ENCODE measurements at regions not wholly inside any gene's neighbourhood (a gene's known extent, or its start where the extent isn't known, plus 50 kb on each side); places are given as distances from the start of the nearest gene placed in this dataset.

GRCh38 chrX:69415698-69416097 lies 88.4 kb upstream of the NALF2 start:
- Histone ChIP-seq H3K4me3 (ENCODE audit: low read depth, low read length) (no peak overlapping the region), H3K27me3 (replicated peaks) (no peaks in the 10 kb centered on the region), H3K36me3 (replicated peaks) (no peaks in the 10 kb centered on the region), H3K27ac (no peak overlapping the region)
- in situ Hi-C loops (cut with HindIII; ENCODE audit: low pct_ligation_motif_present, low sequenced_read_pairs) = no loop called here
- no peak for DNase-seq
- no peak for TF ChIP-seq CTCF (IDR thresholded peaks at IDR 0.05; ENCODE audit: low read depth, low read length, missing control alignments)

- no peak for TF ChIP-seq CTCF (IDR thresholded peaks at IDR 0.05; ENCODE audit: low read depth, low read length, missing control alignments)
- Histone ChIP-seq H3K27me3 (replicated peaks) (no peaks in the 10 kb centered on the region), H3K27ac (no peak overlapping the region), H3K4me3 (ENCODE audit: low read depth, low read length) (no peak overlapping the region), H3K36me3 (replicated peaks) (no peaks in the 10 kb centered on the region)
- DNase-seq = no peak
- in situ Hi-C loops (cut with HindIII; ENCODE audit: low pct_ligation_motif_present, low sequenced_read_pairs) = no loop called here
These were observed 91.5 kb upstream of the NALF2 start for GRCh38 chrX:69412661-69413060.

- Histone ChIP-seq H3K36me3 (replicated peaks) (no peaks in the 10 kb centered on the region), H3K27me3 (replicated peaks) (no peaks in the 10 kb centered on the region), H3K4me3 (ENCODE audit: low read depth, low read length) (no peak overlapping the region), H3K27ac (no peak overlapping the region)
- TF ChIP-seq CTCF (IDR thresholded peaks at IDR 0.05; ENCODE audit: low read depth, low read length, missing control alignments) = no peak
- in situ Hi-C loops (cut with HindIII; ENCODE audit: low pct_ligation_motif_present, low sequenced_read_pairs) = no loop called here
- DNase-seq = no peak
These were observed 105.2 kb upstream of the NALF2 start for GRCh38 chrX:69398881-69399280.

- H3K27ac ChIP-seq = no peak overlapping the region
- no peak for DNase-seq
- no peaks in the 10 kb centered on the region for H3K36me3 ChIP-seq (replicated peaks)
- in situ Hi-C loops (cut with HindIII; ENCODE audit: low pct_ligation_motif_present, low sequenced_read_pairs) = no loop called here
- TF ChIP-seq CTCF (IDR thresholded peaks at IDR 0.05; ENCODE audit: low read depth, low read length, missing control alignments) = no peak
- H3K27me3 ChIP-seq (replicated peaks) = no peaks in the 10 kb centered on the region
- H3K4me3 ChIP-seq (ENCODE audit: low read depth, low read length) = no peak overlapping the region
These were observed 107.2 kb upstream of the NALF2 start for GRCh38 chrX:69396916-69397315.

GRCh38 chrX:69395306-69395705 lies 108.8 kb upstream of the NALF2 start:
- H3K27me3 ChIP-seq (replicated peaks) = no peaks in the 10 kb centered on the region
- no peaks in the 10 kb centered on the region for H3K36me3 ChIP-seq (replicated peaks)
- H3K4me3 ChIP-seq (ENCODE audit: low read depth, low read length) = no peak overlapping the region
- no peak for DNase-seq
- in situ Hi-C loops (cut with HindIII; ENCODE audit: low pct_ligation_motif_present, low sequenced_read_pairs) = no loop called here
- TF ChIP-seq CTCF (IDR thresholded peaks at IDR 0.05; ENCODE audit: low read depth, low read length, missing control alignments) = no peak
- H3K27ac ChIP-seq = no peak overlapping the region

- H3K4me3 ChIP-seq (ENCODE audit: low read depth, low read length) = no peak overlapping the region
- no peak overlapping the region for H3K27ac ChIP-seq
- TF ChIP-seq CTCF (IDR thresholded peaks at IDR 0.05; ENCODE audit: low read depth, low read length, missing control alignments) = no peak
- no peak for DNase-seq
- in situ Hi-C loops (cut with HindIII; ENCODE audit: low pct_ligation_motif_present, low sequenced_read_pairs) = no loop called here
- no peaks in the 10 kb centered on the region for H3K27me3 ChIP-seq (replicated peaks)
- no peaks in the 10 kb centered on the region for H3K36me3 ChIP-seq (replicated peaks)
These were observed 115.0 kb upstream of the NALF2 start for GRCh38 chrX:69389101-69389501.
